Sigmoid colon (tissue), 6 donors: ENCODE measurements at regions not wholly inside any gene's neighbourhood (a gene's known extent, or its start where the extent isn't known, plus 50 kb on each side); places are given as distances from the start of the nearest gene placed in this dataset.

Experiments
- DNase-seq: peaks from one replicate; pipeline ENCODE4 v3.0.0-alpha.2; 2019
- H3K27ac ChIP-seq, 4 donors: fragments of 200-600 bp; sonication (generic); one replicate each; pipeline ENCODE4 v1.5.1; 2016 to 2019; ENCODE audit warnings: mild to moderate bottlenecking in 1 of 4
- H3K27me3 ChIP-seq, 3 donors: fragments of 200-600 bp; sonication (generic); one replicate each; pipeline ENCODE4 v1.5.1; 2019; ENCODE audit warnings: mild to moderate bottlenecking in 1 of 3
- H3K36me3 ChIP-seq, 4 donors: fragments of 200-600 bp; sonication (generic); one replicate each; pipeline ENCODE4 v1.5.1; 2016 to 2019
- H3K4me1 ChIP-seq, 4 donors: fragments of 200-600 bp; sonication (generic); one replicate each; pipeline ENCODE4 v1.5.1; 2017 to 2019
- H3K4me3 ChIP-seq, 4 donors: fragments of 200-600 bp; sonication (generic); one replicate each; pipeline ENCODE4 v1.5.1; 2017 to 2019; ENCODE audit warnings: mild to moderate bottlenecking in 2 of 4, moderate library complexity in 1 of 4
- H3K9me3 ChIP-seq, 4 donors: fragments of 200-600 bp in 3 of 4; sonication (generic) in 3 of 4; one replicate each; pipeline versions ENCODE4 v1.5.1 to v1.6.1; 2013 to 2019
- EP300 ChIP-seq, 4 donors: sonication (generic); formaldehyde crosslinking; IDR thresholded peaks; one replicate each; pipeline ENCODE4 v1.6.1; 2017; ENCODE audit warnings: antibody characterized with exemption in 4 of 4
- POLR2A ChIP-seq, 2 donors: fragments of 450-650 bp; IDR thresholded peaks; one replicate each; pipeline ENCODE4 v1.6.1; 2016; ENCODE audit warnings: antibody characterized with exemption in 2 of 2, mild to moderate bottlenecking in 2 of 2, moderate library complexity in 2 of 2
- POLR2AphosphoS5 ChIP-seq, 4 donors: sonication (generic); formaldehyde crosslinking; IDR thresholded peaks; one replicate each; pipeline ENCODE4 v1.6.1; 2017; ENCODE audit warnings: antibody characterized with exemption in 4 of 4
- WGBS, 2 donors: extraction: QIAGEN DNeasy Blood & Tissue Kit; methylation state at CpG; one replicate each; pipeline ENCODE4 v1.1.7; 2013; 5-methylcytosine and 5-hydroxymethylcytosine counted together
- intact Hi-C: fragments of 100-400 bp; cut with DNase I; formaldehyde crosslinking; loops from one replicate; pipeline ENCODE4 v1.15.1; 2023
- TF ChIP-seq, protein P1 (sequence below), 4 experiments: fragments of 450-650 bp in 3 of 4; fragments of 200-600 bp in 1 of 4; IDR thresholded peaks; one replicate each; pipeline ENCODE4 v1.5.1; 2016 to 2019; ENCODE audit warnings: antibody characterized with exemption in 4 of 4, mild to moderate bottlenecking in 3 of 4, moderate library complexity in 2 of 4
- donor health status: healthy with polysubstance abuse.
- donor health status: healthy.

GRCh38 chr5:133824661-133825254, 143.7 kb downstream of the C5orf15 start:
- Histone ChIP-seq H3K36me3 (no peaks in the 10 kb centered on the region), H3K27me3 (no peaks in the 10 kb centered on the region), H3K4me3 (no peak overlapping the region), H3K4me1 (peaks cover 0 to 12% (median 0%) of the 10 kb centered on the region in 4 donors), H3K9me3 (no peaks in the 10 kb centered on the region), H3K27ac (no peak overlapping the region)
- WGBS, 2 donors, result 63 to 72% methylated on average over 6 of the region's 6 CpGs
- intact Hi-C loops, result no loop called here
- no peak for DNase-seq
- TF ChIP-seq POLR2A (IDR thresholded peaks at IDR 0.05) (no peak), EP300 (IDR thresholded peaks at IDR 0.05) (no peak), POLR2AphosphoS5 (IDR thresholded peaks at IDR 0.05) (no peak)
- TF ChIP-seq, protein P1, sequence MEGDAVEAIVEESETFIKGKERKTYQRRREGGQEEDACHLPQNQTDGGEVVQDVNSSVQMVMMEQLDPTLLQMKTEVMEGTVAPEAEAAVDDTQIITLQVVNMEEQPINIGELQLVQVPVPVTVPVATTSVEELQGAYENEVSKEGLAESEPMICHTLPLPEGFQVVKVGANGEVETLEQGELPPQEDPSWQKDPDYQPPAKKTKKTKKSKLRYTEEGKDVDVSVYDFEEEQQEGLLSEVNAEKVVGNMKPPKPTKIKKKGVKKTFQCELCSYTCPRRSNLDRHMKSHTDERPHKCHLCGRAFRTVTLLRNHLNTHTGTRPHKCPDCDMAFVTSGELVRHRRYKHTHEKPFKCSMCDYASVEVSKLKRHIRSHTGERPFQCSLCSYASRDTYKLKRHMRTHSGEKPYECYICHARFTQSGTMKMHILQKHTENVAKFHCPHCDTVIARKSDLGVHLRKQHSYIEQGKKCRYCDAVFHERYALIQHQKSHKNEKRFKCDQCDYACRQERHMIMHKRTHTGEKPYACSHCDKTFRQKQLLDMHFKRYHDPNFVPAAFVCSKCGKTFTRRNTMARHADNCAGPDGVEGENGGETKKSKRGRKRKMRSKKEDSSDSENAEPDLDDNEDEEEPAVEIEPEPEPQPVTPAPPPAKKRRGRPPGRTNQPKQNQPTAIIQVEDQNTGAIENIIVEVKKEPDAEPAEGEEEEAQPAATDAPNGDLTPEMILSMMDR (IDR thresholded peaks at IDR 0.05), result no peak

DNA sequence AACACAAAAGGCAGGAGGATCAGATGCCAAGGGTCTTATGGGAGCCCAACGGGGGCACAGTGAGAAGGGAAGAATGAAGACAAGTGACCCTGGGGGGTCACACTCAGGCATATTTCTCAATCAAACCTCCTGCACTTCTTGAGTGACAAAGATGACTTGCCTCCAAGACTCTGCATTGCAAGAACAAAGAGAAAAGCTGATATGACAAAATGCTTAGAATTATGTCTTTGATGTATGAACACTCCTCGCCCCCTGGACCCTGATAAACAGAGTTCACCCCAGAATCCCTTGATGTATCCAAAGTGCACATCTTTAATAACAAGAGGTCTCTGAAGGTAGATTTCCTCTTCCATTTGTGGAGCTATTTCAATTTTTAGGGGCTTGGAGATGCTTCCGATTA, 146.5 kb downstream of the C5orf15 start:
- no peak for DNase-seq
- Histone ChIP-seq H3K27me3 (no peaks in the 10 kb centered on the region), H3K4me3 (no peak overlapping the region), H3K4me1 (peaks cover 0 to 21% (median 5%) of the 10 kb centered on the region in 4 donors), H3K36me3 (no peaks in the 10 kb centered on the region), H3K27ac (no peak overlapping the region), H3K9me3 (no peaks in the 10 kb centered on the region)
- WGBS, 2 donors, result 87 to 90% methylated on average over 3 of the region's 3 CpGs
- intact Hi-C loops, result no loop called here
- TF ChIP-seq EP300 (IDR thresholded peaks at IDR 0.05), result no peak
- TF ChIP-seq POLR2A (IDR thresholded peaks at IDR 0.05), result no peak
- TF ChIP-seq, protein P1 (IDR thresholded peaks at IDR 0.05), result no peak
- no peak for TF ChIP-seq POLR2AphosphoS5 (IDR thresholded peaks at IDR 0.05)

- H3K27ac ChIP-seq, result no peak overlapping the region
- H3K4me1 ChIP-seq, result peaks cover 0 to 21% (median 5%) of the 10 kb centered on the region in 4 donors
- DNase-seq, result no peak
- no peaks in the 10 kb centered on the region for H3K27me3 ChIP-seq
- intact Hi-C loops, result no loop called here
- H3K36me3 ChIP-seq, result no peaks in the 10 kb centered on the region
- no peak overlapping the region for H3K4me3 ChIP-seq
- TF ChIP-seq EP300 (IDR thresholded peaks at IDR 0.05) (no peak), POLR2AphosphoS5 (IDR thresholded peaks at IDR 0.05) (no peak), POLR2A (IDR thresholded peaks at IDR 0.05) (no peak)
- TF ChIP-seq, protein P1 (IDR thresholded peaks at IDR 0.05), result no peak
- H3K9me3 ChIP-seq, result no peaks in the 10 kb centered on the region
- WGBS, 2 donors, result 49 to 59% methylated on average over 2 of the region's 2 CpGs
Measured at GRCh38 chr5:133821311-133821741, 147.1 kb downstream of the C5orf15 start.

DNA sequence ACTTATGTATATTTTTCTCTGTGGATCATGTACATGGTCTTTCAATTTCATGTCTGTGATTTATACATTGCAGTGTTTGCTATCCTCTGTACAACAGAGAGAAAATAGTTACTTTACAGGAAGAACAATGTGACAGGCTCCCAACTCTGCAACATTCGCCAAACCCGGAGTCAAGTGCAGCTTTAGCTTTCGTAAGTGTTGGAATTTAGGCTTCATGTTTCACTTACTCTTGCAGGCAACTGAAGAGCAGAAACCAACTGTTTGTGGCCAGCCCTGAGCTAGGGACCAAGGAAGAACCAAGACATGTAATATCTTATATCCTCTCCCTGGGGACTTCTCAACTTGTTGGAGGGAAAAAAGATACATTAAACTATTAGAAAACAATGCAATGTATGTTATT, 147.9 kb downstream of the C5orf15 start:
- H3K9me3 ChIP-seq, result no peaks in the 10 kb centered on the region
- H3K4me1 ChIP-seq, result peaks cover 0 to 21% (median 5%) of the 10 kb centered on the region in 4 donors
- H3K27me3 ChIP-seq, result no peaks in the 10 kb centered on the region
- no peak overlapping the region for H3K4me3 ChIP-seq
- DNase-seq, result no peak
- 67 to 73% methylated on average over 3 of the region's 3 CpGs for WGBS, 2 donors
- no peak overlapping the region for H3K27ac ChIP-seq
- intact Hi-C loops, result no loop called here
- H3K36me3 ChIP-seq, result no peaks in the 10 kb centered on the region
- no peak for TF ChIP-seq EP300 (IDR thresholded peaks at IDR 0.05)
- TF ChIP-seq, protein P1 (IDR thresholded peaks at IDR 0.05), result no peak
- TF ChIP-seq POLR2AphosphoS5 (IDR thresholded peaks at IDR 0.05), result no peak
- TF ChIP-seq POLR2A (IDR thresholded peaks at IDR 0.05), result no peak

DNA sequence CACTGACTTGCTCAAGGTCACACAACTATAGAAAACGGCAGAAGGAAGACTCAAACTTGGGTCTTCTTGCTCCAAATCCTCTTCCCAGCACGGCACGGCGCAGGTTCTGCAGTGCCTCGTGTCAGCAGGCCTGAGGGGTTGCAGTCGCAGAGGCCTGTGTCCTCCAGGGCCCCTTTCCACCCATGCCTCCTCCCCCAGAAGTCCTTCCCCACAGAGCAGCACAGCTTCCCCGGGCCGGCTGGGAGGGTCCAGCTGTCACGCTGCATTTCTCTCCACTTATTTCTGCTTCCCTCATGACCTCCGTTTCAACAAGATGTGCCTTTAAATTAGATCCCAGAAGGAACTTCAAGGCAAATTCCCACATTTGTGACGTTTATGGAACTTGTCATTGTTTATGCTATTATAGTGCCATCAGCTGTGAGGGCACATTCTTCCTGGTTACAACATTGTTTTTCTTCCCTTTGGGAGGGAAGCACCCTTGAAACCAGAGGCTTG, 148.4 kb downstream of the C5orf15 start:
- WGBS, 2 donors, result 52 to 56% methylated on average over 11 of the region's 11 CpGs
- H3K9me3 ChIP-seq, result no peaks in the 10 kb centered on the region
- intact Hi-C loops, result no loop called here
- no peaks in the 10 kb centered on the region for H3K27me3 ChIP-seq
- peaks cover 0 to 21% (median 5%) of the 10 kb centered on the region in 4 donors for H3K4me1 ChIP-seq
- H3K36me3 ChIP-seq, result no peaks in the 10 kb centered on the region
- TF ChIP-seq, protein P1 (IDR thresholded peaks at IDR 0.05), result no peak
- TF ChIP-seq POLR2A (IDR thresholded peaks at IDR 0.05) (no peak), POLR2AphosphoS5 (IDR thresholded peaks at IDR 0.05) (no peak), EP300 (IDR thresholded peaks at IDR 0.05) (no peak)
- no peak overlapping the region for H3K27ac ChIP-seq
- H3K4me3 ChIP-seq, result no peak overlapping the region
- no peak for DNase-seq
